ENCODE measurements at regions not wholly inside any gene's neighbourhood (a gene's known extent, or its start where the extent isn't known, plus 50 kb on each side); places are given as distances from the start of the nearest gene placed in this dataset.

DNA sequence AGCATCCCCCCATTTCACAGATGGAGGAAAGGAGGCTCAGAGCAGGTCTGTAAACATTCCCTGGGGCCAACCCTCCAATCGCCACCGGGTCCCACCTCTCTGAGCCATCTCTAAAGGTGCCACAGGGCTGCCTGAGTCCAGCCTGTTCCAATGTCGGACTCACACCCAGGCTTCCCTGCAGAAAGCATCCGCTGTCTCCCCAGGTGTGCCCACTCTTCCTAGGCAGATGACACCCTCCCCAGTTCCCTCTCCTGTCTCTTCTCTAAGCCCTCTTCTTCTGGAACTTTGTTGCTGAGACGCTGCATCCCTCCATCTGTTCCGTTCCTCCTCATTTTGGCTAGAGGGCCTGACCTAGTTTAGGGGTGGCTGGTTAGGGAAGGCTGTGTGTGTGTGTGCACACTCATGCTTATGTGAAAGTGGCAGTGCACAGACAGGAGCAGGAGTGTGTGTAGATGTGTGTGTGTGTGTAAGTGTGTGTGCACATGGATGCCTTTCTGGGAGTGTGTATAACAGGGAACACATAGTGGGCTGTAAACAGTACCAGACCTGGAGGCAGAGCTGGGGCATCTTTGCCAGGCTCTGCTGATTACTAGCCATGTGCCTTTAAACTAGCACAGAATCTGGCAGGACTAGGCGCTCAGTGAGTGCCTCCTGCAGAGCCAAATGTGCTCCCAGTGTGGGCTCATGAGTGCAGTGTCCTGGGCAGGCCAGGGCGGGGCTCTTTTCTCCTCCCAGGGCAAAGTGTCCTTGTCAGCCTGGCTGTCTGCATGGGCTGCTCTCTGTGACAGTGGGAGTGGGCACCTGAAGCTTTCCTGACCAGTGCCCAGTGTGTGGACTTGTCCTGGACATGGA, 77.3 kb upstream of the NECTIN1 start:
- DNase-seq, result no peak

GRCh38 chr11:119805663-119806062, 76.7 kb upstream of the NECTIN1 start:
- DNase-seq, result no peak

DNA sequence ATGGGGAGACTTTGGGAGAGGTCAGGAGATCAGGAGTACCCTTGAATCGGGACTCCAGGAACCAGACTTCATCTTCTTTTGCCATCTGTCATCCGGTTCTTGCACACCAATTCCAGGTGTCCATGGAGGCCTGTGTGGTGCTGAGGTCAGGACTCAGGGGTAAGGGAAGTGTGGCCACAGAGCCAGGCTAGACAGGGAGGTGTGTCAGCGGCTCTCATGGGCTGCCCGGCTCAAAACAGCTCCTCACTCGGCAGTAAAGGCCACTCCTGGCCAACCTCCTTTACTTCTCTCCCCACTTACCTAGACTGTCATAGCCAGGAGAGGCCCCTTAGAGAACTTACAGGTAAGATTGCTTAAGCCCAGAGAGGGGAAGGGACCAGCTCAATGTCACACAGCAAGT, 75.7 kb upstream of the NECTIN1 start:
- no peak for DNase-seq

GRCh38 chr11:119803726-119804294, 74.8 kb upstream of the NECTIN1 start:
- DNase-seq, result no peak

DNA sequence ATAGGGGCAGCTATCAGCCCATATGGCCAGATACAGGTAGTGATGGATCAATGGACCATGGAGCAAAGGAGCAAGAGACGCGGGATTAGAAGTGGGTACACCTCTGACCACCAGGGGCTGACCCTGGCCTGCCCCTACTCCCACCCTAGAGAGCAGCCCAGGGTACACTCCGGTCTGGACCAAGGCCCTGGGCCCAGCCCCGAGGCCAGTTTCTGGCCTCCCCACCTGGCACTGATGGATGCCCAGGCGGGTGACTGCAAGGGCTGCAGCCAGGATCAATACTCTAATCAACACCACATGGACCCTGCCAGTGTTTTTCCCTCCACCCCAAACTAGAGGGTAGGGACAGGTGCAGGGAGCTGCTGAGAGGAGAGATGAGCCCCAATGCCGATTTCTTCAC, 74.1 kb upstream of the NECTIN1 start:
- no peak for DNase-seq

GRCh38 chr11:119802670-119803069, 73.7 kb upstream of the NECTIN1 start:
- DNase-seq, result no peak

GRCh38 chr11:119800619-119801018, 71.6 kb upstream of the NECTIN1 start:
- no peak for DNase-seq

GRCh38 chr11:119800171-119800570, 71.2 kb upstream of the NECTIN1 start:
- DNase-seq, result no peak

- no peak for DNase-seq
Measured at GRCh38 chr11:119798656-119799055, 69.7 kb upstream of the NECTIN1 start.

DNA sequence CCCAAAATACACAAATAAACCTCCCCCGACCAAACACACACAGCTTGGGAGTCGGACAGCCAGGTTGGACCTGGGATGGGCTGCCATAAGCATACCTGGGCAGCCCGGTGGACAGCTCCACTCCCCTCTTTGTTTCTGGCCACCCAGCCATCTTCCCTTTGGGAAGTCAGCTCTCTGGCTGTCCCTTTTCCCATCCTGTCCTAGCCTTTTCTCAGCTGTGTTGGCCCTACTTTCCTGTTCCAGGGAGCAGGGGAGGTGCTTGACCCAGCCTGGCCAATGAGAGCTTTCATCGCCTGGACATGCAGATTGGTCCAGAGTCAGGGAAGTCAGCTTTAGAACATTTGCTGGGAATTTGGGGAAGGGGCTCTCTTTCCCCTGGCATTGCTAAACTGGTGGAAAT, 68.7 kb upstream of the NECTIN1 start:
- DNase-seq, result no peak

- no peak for DNase-seq
Measured at GRCh38 chr11:119797123-119797611, 68.2 kb upstream of the NECTIN1 start.

- DNase-seq, result no peak
Measured at GRCh38 chr11:119796363-119797060, 67.5 kb upstream of the NECTIN1 start.

- DNase-seq, result no peak
Measured at GRCh38 chr11:119795690-119796089, 66.7 kb upstream of the NECTIN1 start.

- DNase-seq, result no peak
Measured at GRCh38 chr11:119795231-119795630, 66.2 kb upstream of the NECTIN1 start.

- no peak for DNase-seq
Measured at GRCh38 chr11:119794756-119795155, 65.8 kb upstream of the NECTIN1 start.

- no peak for DNase-seq
Measured at GRCh38 chr11:119794141-119794665, 65.2 kb upstream of the NECTIN1 start.

DNA sequence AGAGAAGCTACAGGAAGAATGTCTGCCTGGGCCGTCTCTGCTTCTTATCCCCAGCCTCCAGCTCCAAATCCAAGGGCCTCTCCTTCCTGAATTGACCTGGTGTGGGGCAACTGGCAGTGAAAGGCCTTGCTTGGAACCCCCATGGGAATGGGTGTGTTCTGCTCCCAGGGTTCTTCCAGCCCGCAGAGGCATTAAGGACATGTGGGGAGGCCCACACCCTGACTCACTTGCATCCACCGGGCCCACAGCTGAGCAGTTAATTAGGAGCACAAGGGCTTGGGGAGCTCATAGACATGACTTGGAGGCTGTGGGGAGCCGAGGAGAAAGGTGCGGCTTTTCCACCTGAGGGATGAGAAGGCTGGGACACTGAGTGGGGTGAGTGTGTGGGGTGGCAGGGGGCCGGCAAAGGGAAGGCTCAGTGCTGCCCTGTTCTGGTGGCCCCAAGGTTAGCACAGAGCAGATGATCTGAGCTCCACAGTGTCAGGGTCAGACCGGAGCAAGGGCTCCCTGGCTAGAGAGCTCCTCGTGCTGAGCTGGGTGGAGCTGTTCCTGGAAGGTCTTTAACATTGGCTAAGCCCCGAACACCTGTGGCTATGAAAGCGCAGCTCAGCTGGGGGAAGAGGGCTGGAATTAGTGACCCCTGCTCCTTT, 64.5 kb upstream of the NECTIN1 start:
- no peak for DNase-seq

DNA sequence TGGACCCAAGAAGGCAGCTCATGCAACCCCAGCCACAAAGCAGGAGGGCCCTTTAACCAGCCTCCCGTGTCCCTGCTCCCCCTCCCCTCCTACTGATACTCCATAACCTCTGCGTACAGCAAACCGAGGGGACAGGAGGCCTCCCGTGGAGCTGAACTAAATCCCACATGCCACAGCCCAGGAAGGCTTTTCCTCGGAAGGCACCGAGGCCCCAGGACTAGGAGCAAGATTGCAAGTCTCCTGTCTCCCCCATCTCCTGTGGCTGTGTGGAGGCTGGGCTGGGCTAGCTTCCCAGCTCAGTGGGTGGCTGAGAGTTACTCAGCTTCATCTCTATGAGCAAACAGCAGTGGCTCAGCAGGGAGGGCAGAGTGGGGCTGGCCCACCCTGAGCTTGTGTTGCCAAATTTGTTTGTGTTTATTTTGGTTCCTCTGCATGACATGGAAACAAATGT, 62.7 kb upstream of the NECTIN1 start:
- no peak for DNase-seq

- no peak for DNase-seq
Measured at GRCh38 chr11:119791047-119791446, 62.0 kb upstream of the NECTIN1 start.

DNA sequence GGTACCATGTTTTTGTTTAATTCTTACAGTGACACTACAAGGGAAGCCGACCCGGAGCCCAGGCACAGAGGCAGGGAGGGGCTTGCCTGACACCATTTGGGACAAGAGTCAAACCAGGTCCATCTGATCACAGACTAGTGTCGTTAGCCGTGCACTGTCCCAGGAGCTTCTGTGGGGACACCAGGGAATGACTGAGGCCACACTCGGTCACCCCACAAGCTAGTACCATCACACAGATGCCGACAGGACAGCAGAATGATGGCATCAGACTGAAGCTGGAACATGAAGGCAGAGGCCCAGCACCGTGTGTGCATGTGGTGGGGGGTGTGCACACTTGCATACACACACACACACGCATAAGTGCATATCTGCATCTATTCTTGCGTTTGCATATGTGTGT, 61.5 kb upstream of the NECTIN1 start:
- no peak for DNase-seq

- DNase-seq, result no peak
Measured at GRCh38 chr11:119789766-119790407, 60.9 kb upstream of the NECTIN1 start.

DNA sequence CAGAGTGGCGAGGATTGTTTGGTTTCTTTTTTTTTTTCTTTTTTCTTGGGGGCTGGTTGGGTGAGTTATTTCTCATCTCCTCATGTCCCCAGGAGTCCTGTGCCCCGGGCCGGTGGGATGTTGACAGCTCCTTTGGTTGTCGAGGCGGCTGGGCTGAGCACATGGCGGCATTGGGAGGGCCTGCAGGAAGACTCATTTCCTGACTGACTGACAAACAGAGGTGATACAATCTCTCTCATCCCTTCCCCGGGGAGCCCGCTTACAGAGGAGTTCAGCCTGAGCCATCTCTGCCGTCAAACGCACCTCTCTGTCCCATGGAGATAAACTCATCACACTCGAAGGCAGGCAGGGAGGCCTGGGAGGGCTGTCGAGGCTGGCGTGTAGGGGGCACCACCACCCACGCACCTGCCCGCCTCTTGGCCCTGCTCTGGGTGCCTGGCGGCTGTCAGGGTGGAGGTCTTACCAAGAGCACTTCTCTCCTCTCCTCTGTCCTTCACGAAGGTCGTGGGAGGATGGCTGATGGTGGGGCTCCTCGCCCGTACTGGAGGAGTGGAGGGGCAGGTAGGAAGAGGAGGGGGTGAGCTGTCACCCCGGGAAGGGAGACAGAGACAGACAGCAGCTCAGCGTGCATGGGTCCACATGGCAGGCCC, 60.0 kb upstream of the NECTIN1 start:
- DNase-seq, result no peak

Data from NCI-H774 (cell line).